IMR-90 (cell line): ENCODE measurements at regions not wholly inside any gene's neighbourhood (a gene's known extent, or its start where the extent isn't known, plus 50 kb on each side); places are given as distances from the start of the nearest gene placed in this dataset.

Source experiments
- CEBPB ChIP-seq: IDR thresholded peaks from 2 replicates; pipeline ENCODE4 v1.6.1; 2012; ENCODE audit warnings: low read depth, low read length, improper control_type of control experiment
- FOS ChIP-seq: fragments of 150-350 bp; IDR thresholded peaks from 2 replicates; pipeline ENCODE4 v1.6.1; 2016; ENCODE audit warnings: low read depth, low read length
- MAFK ChIP-seq: IDR thresholded peaks from 2 replicates; pipeline ENCODE4 v1.6.1; 2012; ENCODE audit warnings: low read depth, low read length, improper control_type of control experiment
- MAZ ChIP-seq: IDR thresholded peaks from 2 replicates; pipeline ENCODE4 v1.6.1; 2012; ENCODE audit warnings: low read depth, mild to moderate bottlenecking, low read length, improper control_type of control experiment, moderate library complexity, borderline replicate concordance
- MXI1 ChIP-seq: IDR thresholded peaks from 2 replicates; pipeline ENCODE4 v1.6.1; 2012; ENCODE audit warnings: low read depth, mild to moderate bottlenecking, low read length, moderate library complexity, borderline replicate concordance
- NFE2L2 ChIP-seq: fragments of 150-350 bp; IDR thresholded peaks from 2 replicates; pipeline ENCODE4 v1.6.1; 2016; ENCODE audit warnings: low read depth, mild to moderate bottlenecking, low read length
- POLR2A ChIP-seq: IDR thresholded peaks from 2 replicates; pipeline ENCODE4 v1.6.1; 2012; ENCODE audit warnings: mild to moderate bottlenecking, low read depth, low read length
- RAD21 ChIP-seq: IDR thresholded peaks from 2 replicates; pipeline ENCODE4 v1.6.1; 2012; ENCODE audit warnings: low read length, improper control_type of control experiment
- RCOR1 ChIP-seq: IDR thresholded peaks from 2 replicates; pipeline ENCODE4 v1.6.1; 2012; ENCODE audit warnings: mild to moderate bottlenecking, low read length, improper control_type of control experiment; ENCODE audit not compliant: insufficient replicate concordance
- RFX5 ChIP-seq: IDR thresholded peaks from 2 replicates; pipeline ENCODE4 v1.8.0; 2012; ENCODE audit warnings: low read depth, mild to moderate bottlenecking, low read length, moderate library complexity
- SMC3 ChIP-seq: fragments of 150-350 bp; IDR thresholded peaks from 2 replicates; pipeline ENCODE4 v1.6.1; 2016; ENCODE audit warnings: low read depth, mild to moderate bottlenecking, antibody characterized with exemption, low read length, moderate library complexity
- TF ChIP-seq, protein P1 (sequence below): conservative IDR thresholded peaks from 2 replicates; pipeline ENCODE4 v1.5.1; 2012; ENCODE audit warnings: mild to moderate bottlenecking, low read depth, low read length, improper control_type of control experiment

GRCh38 chrX:42975906-42976305 lies 197.9 kb upstream of the PPP1R2C start:
- TF ChIP-seq CEBPB (no peak), RFX5 (no peak), MXI1 (no peak), POLR2A (no peak), NFE2L2 (no peak), RCOR1 (no peak), RAD21 (no peak), MAZ (no peak), SMC3 (no peak), MAFK (no peak), FOS (no peak)
- TF ChIP-seq, protein P1, sequence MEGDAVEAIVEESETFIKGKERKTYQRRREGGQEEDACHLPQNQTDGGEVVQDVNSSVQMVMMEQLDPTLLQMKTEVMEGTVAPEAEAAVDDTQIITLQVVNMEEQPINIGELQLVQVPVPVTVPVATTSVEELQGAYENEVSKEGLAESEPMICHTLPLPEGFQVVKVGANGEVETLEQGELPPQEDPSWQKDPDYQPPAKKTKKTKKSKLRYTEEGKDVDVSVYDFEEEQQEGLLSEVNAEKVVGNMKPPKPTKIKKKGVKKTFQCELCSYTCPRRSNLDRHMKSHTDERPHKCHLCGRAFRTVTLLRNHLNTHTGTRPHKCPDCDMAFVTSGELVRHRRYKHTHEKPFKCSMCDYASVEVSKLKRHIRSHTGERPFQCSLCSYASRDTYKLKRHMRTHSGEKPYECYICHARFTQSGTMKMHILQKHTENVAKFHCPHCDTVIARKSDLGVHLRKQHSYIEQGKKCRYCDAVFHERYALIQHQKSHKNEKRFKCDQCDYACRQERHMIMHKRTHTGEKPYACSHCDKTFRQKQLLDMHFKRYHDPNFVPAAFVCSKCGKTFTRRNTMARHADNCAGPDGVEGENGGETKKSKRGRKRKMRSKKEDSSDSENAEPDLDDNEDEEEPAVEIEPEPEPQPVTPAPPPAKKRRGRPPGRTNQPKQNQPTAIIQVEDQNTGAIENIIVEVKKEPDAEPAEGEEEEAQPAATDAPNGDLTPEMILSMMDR: no peak
